Hindlimb muscle (tissue), 1 donor: ENCODE measurements at regions not wholly inside any gene's neighbourhood (a gene's known extent, or its start where the extent isn't known, plus 50 kb on each side); places are given as distances from the start of the nearest gene placed in this dataset.
"Not testable (repeated sequence)": the region's sequence is repeated elsewhere in the genome, so short reads cannot be mapped to it uniquely, and the experiment has no call there.

ENCODE experiments used
- DNase-seq: peaks from one replicate; pipeline ENCODE4 v3.0.0-alpha.2; 2013

DNA sequence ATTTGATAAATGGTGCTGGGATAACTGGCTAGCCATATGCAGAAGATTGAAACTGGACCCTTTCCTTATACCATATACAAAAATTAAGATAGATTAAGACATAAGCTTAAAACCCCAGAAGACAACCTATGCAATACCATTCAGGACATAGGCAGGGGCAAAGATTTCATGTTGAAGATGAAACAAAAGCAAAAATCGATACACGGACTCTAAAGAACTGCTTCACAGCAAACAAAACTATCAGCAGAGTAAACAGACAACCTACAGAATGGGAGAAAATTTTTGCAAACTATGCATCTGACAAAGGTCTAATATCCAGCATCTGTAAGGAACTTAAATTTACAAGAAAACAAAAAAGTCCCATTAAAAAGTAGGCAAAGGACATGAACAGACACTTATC, 255.9 kb downstream of the TINAG start:
- DNase-seq, result not testable (repeated sequence)

DNA sequence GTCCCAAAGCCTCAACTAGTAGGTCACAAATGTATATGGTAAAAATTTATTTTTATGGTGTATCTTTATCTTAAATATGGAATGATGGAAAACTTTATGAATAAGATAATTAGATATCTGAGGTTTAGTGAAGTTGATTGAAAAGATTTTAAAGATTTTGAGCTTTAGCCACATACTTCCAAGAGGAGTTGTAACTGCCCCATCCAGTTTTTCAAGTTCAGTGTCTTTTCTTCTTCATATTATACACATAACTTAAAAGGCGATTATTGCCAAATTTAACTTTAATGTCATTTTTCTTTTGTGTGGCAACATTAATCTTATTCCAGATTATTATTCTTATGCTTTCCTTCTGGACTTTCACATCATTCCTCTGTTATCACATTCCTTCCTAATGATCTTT, 266.4 kb downstream of the TINAG start:
- DNase-seq, result no peak

DNA sequence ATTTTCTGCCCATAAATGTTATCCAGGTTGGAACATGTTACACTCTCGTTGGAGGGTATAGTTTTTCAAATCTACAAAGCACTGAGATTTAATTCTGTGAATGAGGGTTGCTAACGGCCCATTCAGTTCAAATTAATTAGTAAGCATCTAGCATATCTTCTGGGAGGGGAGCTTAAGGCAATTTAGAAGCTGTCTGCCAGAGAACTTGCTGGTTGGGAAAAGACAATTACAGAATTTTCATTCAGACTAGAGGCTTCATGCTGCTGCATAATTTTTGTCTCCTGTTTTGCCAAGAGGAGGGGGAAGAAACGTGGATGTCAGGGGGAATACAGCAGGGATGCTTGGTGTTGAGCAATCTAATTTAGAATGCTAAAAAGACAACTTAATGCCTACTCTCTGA, 268.3 kb upstream of the FAM83B start:
- DNase-seq, result no peak

DNA sequence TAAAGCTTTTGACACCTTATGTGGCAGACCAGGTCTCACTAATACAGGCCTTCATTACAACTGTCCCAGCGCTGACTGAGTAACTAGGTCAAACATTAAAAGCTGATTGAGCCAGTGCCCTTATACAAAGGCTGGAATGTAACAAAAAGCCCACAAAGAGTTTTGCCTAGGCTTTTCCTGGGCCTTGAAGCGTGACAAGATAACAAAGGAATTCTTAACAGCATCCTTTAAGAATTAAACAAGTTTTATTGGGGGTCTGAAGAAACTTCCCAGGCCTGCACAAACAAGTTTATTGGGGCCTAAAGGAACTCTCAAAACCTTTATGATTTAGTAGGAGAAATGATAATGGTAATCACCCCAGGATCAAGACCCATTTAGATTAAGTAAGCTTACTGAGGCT, 267.6 kb upstream of the FAM83B start:
- no peak for DNase-seq

DNA sequence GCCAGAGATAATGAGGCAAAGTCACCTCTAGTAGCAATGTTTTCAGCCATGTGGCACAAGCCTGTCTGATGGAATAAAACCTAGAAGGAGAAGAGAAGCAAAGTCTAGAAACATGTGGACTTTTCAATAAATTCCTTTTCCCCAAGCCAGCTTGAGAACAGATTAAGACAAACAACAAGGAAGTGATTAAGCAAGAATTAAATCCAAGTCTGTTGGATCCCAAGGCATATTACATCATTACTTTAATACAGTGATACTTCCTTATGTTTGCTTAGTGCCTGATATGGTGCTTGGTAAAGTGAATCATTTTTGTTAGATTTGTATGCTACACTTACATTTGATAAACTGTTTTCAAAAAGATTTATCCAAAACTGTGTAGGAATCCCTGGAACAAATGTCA, 260.3 kb upstream of the FAM83B start:
- no peak for DNase-seq

DNA sequence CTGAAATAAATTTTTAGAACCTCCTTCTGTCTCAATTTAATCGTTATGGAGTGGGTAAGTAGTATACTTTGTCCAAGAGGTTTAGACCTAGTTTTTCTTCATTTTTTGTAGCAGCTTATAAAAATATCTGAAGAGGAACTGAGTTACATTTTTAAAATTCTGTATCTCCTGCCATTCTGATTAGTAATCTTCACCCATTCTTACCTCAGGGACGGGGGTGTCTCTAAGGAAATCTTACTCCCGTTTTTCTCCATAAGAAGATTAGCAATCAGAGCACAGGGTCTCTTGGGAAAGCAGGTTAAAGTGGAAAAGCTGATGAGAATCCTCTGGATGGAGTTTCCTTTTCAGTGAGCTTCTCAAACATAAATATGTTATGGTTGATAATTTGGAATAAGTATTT, 259.3 kb upstream of the FAM83B start:
- no peak for DNase-seq

DNA sequence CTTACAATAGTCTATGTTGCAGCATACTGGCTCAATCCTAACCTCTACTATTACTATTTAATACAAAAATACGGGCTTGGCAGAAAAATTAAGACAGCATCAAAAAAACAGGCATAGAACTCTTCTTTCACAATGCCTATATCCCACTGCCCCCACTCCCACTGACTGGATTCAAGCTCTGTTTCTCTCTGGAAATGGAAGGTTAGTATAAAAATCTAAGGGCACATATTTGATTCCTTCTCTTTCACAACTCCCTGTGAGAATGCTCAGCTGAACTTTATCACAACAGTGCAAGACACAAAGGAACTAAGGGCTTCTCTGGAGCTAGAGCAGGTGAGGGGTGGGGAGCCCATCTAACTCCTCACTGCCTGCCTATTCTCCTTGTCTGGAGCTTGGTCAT, 258.4 kb upstream of the FAM83B start:
- DNase-seq, result no peak

DNA sequence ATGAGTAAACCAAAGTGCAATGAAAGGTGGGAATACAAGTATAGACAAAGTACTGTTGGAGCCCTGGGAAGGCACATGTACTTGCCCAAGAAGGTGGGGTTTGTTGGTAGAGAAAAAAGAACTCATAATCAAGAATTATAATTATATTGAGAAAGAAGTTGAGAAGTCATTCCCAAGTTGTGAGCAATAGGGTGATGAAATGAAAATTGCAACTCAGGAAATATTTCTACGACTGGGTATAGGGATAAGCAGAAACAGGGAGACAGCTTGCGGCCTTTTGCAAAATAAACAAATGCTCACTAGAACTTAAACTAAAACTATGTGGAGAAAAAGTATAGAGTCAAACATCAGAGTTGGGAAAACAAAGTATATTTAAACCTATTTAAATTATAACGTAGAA, 250.7 kb upstream of the FAM83B start:
- DNase-seq, result no peak

DNA sequence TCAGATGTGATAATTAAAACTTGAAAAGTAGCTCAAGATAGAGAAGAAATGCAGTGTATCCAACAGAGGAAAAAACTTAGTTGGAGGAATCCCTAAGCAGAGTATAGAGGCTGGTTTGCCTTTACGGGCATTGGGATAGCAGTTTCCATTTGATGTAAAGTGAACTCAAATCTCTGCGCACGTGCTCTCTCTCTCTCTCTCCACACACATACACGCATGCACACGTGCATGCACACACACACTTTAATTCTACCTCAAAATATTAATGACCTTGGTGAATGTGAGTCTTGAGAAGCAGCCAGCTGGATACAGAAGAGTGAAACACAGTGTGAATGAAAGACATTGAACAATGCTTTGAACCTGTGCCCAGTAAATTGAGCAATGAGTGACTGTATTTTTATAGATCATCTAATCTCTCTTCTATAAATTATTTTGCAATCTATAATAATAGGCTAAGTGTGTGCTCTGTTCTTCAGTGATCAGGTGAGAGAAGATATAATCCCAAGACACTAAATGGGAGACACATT, 247.7 kb upstream of the FAM83B start:
- DNase-seq, result no peak

DNA sequence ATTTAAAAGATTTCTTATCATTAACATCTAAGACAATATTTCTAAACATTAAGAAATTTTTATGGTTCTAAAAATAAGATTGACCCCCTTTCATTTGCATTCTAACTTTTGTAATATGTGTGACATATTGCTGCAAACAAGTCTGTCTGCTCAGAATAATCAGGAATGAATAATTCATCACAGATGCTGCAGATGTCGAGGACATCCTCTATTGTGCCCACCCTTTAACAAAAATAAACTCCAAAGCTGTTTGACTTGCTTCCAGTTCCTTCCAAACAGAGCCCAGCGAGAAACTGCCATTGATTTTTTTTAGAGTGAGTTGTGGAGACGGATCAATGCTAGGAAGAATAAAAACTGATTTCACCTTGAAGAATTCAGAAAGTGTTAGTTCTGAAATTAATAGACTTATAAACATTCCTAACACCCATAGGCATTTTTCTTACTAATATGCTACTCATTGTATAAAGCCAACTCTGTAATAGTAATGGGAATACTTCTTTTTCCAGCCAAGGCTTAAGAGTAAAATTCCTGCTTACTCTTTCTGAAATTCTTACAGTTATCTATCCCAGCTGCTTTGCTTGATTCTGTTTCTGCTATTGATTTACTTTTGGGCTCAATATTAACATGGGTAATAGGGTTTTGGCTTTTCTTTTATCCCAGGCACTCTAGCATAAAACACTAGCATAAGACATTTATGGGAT, 244.8 kb upstream of the FAM83B start:
- DNase-seq, result no peak

DNA sequence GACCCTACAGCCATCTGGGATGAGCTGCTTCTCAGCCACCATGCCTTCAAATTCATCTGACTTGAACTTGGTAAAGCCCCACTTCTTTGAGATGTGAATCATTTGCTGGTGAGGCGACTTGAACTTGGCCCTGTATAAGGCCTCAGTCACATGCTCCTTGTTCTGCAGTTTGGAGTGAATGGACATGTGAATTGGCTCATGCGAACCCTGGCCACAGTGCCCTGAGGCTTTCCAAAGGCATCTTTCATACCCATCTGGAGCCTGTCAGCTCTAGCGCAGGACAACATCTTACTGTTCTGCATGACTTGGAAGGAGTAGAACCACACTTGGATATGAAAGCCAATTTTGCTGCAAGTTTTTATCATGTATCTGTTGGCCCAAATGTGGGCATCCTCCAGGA, 244.0 kb upstream of the FAM83B start:
- DNase-seq, result no peak

DNA sequence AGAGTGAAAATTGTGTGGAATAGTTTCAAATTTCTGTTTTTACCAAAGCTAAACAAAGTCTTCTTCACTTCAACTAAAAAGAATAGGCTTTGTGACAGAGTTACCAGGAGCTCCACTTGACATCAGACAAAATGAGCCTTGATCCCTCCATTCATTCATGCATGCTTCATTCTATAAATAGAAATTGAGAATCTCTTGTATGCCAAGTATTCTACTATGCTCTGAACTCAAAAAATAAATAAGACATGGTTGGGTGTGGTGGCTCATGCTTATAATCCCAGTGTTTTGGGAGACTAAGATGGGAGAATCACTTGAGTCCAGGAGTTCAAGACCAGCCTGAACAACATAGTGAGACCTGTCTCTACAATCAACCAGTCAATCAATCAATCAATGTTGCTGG, 236.6 kb upstream of the FAM83B start:
- no peak for DNase-seq

DNA sequence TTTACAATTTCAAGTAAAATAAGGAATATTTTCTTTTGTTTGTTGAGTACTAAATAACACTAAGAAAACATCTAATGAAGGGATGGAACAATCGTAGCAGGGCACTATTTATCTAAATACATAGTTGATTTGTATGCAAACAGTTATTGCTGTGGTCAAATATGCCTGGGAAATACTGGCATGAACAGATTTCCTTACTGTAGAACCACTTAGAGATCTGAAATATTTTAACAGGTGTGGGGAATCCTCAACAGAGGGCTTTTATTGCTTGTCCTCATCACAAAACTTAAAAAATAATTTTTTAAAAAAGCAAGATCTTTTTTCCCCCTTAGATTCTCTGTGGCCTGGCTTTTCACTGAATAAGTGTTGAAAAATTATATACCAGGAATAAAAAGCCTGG, 233.0 kb upstream of the FAM83B start:
- no peak for DNase-seq

DNA sequence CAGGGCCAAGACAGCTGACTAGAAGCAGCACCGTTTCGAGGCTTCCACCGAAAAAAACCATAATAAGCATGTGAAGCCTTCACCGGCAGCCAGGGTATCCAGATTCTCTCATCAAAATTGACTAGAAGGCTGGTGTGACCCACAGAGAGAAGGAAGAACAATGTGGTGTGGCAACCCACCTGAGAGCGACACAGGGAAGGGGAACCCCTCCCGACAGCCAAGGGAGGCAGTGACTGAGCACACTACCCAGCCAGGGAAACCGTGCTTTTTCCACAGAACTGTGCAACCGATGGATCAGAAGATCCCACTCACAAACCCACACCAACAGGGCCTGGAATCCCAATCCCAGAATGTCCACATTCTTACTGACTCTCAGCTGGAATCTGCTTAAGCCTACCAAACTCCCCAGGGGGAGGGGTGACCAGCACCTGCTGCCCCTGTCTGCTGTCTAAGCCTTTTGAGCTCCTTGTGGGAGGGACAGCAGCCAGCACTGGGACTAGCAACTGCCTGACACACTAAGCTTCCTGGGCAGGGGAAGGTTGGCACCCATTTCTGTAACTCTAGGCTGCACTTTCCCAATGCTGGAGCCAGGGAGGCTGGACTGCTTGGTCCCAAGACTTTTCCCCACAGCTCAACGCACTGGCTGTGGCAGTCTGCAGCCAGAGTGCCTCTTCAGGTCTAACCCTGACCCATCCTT, 231.9 kb upstream of the FAM83B start:
- peak; percentile 27 for DNase-seq

DNA sequence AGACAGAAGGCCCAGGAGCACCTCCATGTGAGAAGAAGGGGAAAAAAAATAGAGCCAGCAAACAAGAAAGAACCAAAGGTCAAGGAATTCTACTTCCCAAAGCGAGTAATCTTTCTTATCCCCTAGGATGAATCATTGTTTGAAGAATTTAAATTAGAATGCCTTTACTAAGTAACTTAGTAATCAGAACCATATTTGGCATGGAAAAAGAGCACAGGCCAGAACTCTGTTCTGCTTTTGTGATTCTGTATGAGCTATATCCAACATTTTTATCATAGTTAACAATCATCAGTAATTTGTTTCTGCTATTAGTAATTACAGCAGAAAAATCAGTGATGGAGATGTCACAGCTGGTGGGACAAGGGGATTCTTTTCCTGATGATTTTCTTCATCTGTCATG, 228.8 kb upstream of the FAM83B start:
- DNase-seq, result no peak

DNA sequence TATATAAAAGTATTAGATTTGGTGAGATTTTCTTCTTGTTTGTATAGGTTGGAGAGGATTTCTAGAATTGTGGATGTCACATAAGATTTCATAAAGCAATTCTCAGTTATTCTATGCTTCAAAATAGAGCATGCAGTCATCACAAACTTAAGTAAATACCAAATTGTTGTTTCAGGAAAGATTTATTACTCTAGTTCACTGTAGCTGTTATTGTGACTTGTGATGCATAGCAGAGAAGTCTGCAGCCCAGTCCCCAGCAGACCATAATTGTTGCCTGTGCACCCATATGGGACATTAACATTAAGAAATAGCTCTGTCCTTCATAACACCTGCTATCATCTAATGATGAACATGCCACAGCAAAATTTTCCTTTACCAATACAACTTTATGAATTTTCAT, 228.0 kb upstream of the FAM83B start:
- DNase-seq, result no peak

DNA sequence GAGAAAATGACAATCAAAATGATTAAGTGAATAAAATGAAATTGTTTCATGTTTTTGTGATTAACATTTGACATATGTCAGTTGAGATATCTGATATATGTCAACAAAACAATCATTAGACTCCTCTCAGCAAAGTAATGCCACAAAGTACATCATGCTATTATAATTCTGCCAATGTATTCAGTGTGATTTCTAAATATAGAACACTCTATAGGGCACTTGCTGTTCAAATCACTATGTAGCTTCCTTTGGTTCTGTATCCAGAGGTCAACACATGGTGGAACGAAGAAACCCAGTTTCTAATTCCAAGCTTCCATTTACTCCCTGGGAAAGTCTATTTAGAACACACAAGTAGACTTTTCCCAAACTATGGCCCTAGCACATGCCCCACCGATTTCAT, 227.5 kb upstream of the FAM83B start:
- DNase-seq, result no peak

DNA sequence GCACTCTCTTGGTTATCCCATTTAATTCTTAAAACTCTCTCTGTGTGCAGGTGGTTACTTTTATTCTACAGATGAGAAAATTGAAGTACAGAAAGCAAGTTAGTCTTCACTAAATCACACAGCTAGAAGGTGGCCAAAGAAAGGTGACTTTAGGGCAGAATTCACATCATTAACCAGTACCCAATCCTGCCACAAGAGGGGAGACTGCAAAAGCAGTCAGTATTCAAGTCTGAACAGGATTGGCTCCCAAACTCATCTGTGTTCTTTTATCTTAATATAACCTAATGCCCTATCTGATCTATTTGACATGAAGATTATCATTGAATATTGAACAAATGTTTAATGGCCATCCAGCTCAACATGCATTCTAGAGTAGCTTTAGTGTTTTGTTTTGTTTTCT, 225.3 kb upstream of the FAM83B start:
- no peak for DNase-seq

DNA sequence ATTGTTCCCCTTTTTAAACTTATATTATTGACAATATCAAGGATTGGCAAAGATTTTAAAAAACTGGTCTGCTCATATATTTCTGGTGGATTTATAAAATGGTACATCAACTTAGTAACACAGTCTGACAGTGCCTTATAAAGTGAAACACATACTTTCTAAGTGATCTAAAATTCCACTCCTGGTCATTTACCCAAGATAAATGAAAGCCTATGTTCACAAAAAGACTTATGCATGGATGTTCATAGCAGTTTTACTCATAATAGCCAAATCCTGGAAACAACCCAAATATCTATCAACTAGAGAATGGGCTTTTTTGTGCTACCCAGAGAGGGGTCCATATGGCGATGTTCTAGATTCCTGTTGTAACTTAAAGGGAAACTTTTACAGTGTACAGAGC, 222.4 kb upstream of the FAM83B start:
- DNase-seq, result no peak

DNA sequence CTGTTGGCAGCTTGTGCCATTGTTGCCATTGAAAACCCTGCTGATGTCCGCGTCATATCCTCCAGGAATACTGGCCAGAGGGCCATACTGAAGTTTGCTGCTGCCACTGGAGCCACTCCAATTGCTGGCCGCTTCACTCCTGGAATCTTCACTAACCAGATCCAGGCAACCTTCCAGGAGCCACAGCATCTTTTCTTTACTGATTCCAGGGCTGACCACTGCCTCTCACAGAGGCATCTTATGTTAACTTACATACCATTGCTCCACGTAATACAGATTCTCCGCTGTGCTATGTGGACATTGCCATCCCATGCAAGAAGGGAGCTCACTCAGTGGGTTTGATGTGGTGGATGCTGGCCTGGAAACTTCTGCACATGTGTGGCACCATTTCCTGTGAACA, 221.8 kb upstream of the FAM83B start:
- DNase-seq, result no peak

DNA sequence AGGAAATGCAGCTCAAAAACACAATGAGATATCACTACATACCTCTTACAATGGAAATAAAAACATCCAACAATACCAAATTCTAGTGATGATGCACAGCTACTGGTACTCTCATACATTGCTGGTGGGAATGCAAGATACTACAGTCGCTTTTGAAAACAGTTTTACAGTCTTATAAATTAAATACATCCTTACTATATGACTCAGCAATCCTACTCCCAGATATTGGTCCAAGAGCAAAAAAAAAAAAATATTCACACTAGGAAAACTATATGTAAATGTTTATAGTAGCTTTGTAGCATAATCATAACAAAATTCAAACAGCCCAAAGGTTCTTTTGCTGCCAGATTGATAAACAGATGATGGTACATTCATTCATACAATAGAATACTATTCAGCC, 217.4 kb upstream of the FAM83B start:
- no peak for DNase-seq

DNA sequence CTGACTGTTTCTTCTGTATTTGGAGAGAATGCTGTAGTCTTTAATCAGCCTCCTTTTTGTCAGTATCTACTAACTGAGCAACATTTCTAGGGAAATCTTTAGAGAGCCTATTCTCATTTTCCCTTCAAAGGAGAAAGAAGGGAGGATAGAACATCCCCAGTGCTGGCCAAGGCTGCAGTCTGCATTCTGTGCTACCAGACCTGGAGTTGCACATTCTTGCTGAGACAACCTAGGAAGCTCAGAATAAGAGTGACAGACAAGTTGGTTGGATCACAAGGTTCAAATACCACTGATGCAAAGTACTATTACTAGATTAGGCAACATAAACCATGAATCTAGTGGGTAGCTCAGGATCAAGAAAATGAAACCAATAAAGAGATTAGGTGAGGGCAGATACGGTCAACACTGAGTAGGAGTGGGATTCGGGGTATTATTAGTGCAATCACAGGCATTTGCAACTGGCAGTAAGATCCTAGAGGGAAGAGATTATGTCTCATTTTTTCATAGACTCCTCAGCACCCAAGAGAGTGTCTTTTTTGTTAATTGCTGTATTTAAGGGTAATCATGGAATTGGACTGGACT, 213.5 kb upstream of the FAM83B start:
- DNase-seq, result no peak

DNA sequence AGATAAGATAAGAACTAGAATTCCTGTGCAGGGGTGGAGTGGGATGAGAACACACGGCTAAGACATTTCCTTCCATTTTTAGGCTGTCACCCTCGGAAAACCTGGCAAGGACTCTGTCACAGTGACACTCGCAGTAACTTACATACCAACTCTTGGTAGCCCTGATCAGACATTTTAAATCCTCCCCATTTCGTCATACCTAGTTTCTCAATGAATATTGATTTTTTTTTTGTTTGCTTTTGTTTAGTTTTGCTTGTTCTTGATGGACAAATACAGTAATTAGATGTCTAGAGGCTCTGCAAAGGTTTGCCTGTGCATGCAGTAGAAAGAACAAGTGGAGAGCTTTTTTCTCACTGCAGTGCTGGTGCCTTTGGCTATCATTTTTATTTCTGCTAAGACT, 213.0 kb upstream of the FAM83B start:
- no peak for DNase-seq

DNA sequence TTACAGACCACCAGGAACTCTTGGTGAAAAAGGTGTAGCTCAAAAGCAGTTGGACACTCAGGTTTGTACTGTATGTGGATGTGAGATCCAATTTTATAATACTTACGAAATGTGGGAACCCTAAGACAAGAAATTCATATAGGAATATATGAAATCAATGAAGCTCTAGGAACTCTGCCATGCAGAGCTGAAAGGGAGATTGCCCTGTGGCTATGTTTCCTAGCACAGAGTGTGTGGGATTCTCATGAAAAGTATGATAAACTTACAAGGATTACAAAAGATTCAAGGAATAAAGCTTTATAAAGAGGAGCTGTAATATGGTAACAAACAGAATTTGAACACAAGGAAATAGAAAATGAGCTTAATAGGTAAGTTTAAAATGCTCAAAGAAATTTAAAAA, 205.7 kb upstream of the FAM83B start:
- DNase-seq, result no peak
